COLO668 (cell line): ENCODE measurements at regions not wholly inside any gene's neighbourhood (a gene's known extent, or its start where the extent isn't known, plus 50 kb on each side); places are given as distances from the start of the nearest gene placed in this dataset.
A peak's percentile ranks its signal among the peaks of the same experiment; 100 is the strongest.
"Not testable (repeated sequence)": the region's sequence is repeated elsewhere in the genome, so short reads cannot be mapped to it uniquely, and the experiment has no call there.

Experiments used
- DNase-seq: peaks from one replicate; lab custom pipeline; 2025; ENCODE audit not compliant: unreplicated experiment; lab: John Stamatoyannopoulos, UW

GRCh38 chr1:118578276-118578675 lies 393.2 kb upstream of the SPAG17 start:
- no peak for DNase-seq

GRCh38 chr1:118575060-118575459 lies 390.0 kb upstream of the SPAG17 start:
- DNase-seq: no peak

- DNase-seq: no peak
Measured at GRCh38 chr1:118564961-118565703, 380.1 kb upstream of the SPAG17 start.

GRCh38 chr1:118563981-118564951 lies 379.2 kb upstream of the SPAG17 start:
- no peak for DNase-seq

- no peak for DNase-seq
Measured at GRCh38 chr1:118558933-118559332, 373.9 kb upstream of the SPAG17 start.

- no peak for DNase-seq
Measured at GRCh38 chr1:118556936-118557335, 371.9 kb upstream of the SPAG17 start.

GRCh38 chr1:118555638-118556037 lies 370.6 kb upstream of the SPAG17 start:
- DNase-seq: no peak

- DNase-seq: peak; percentile 11
Measured at GRCh38 chr1:118535901-118536300, 350.9 kb upstream of the SPAG17 start.

GRCh38 chr1:118511922-118512321 lies 326.9 kb upstream of the SPAG17 start:
- not testable (repeated sequence) for DNase-seq

GRCh38 chr1:118504867-118505266 lies 319.8 kb upstream of the SPAG17 start:
- DNase-seq: peak; percentile 50

- no peak for DNase-seq
Measured at GRCh38 chr1:118504221-118504644, 319.2 kb upstream of the SPAG17 start.

GRCh38 chr1:118503752-118504151 lies 318.7 kb upstream of the SPAG17 start:
- no peak for DNase-seq

- no peak for DNase-seq
Measured at GRCh38 chr1:118494998-118495397, 310.0 kb upstream of the SPAG17 start.

- no peak for DNase-seq
Measured at GRCh38 chr1:118488787-118489186, 303.8 kb upstream of the SPAG17 start.

- no peak for DNase-seq
Measured at GRCh38 chr1:118487932-118488331, 302.9 kb upstream of the SPAG17 start.

- DNase-seq: no peak
Measured at GRCh38 chr1:118487091-118487490, 302.1 kb upstream of the SPAG17 start.

- peak; percentile 80 for DNase-seq
Measured at GRCh38 chr1:118486199-118486598, 301.2 kb upstream of the SPAG17 start.

GRCh38 chr1:118485757-118486156 lies 300.7 kb upstream of the SPAG17 start:
- DNase-seq: no peak

- no peak for DNase-seq
Measured at GRCh38 chr1:118484893-118485292, 299.9 kb upstream of the SPAG17 start.

GRCh38 chr1:118483245-118484006 lies 298.4 kb upstream of the SPAG17 start:
- no peak for DNase-seq

GRCh38 chr1:118481126-118481525 lies 296.1 kb upstream of the SPAG17 start:
- no peak for DNase-seq
